Neuron (in vitro differentiated cells): ENCODE measurements at regions not wholly inside any gene's neighbourhood (a gene's known extent, or its start where the extent isn't known, plus 50 kb on each side); places are given as distances from the start of the nearest gene placed in this dataset.

Experiments used
- H2AFZ ChIP-seq: one replicate; pipeline ENCODE4 v1.6.1; 2013; ENCODE audit warnings: low read depth, mild to moderate bottlenecking, inconsistent platforms, low read length, moderate library complexity
- H3K27me3 ChIP-seq: one replicate; pipeline ENCODE4 v1.6.1; 2013; ENCODE audit warnings: low read length; ENCODE audit not compliant: insufficient read depth
- H3K36me3 ChIP-seq: one replicate; pipeline ENCODE4 v1.6.1; 2013; ENCODE audit warnings: low read length; ENCODE audit not compliant: insufficient read depth
- H3K4me1 ChIP-seq: one replicate; pipeline ENCODE4 v1.6.1; 2013; ENCODE audit warnings: low read length; ENCODE audit not compliant: insufficient read depth
- H3K4me3 ChIP-seq: 2 replicates; pipeline ENCODE4 v1.5.1; 2013; ENCODE audit warnings: mild to moderate bottlenecking, low read length, moderate library complexity
- H3K9me3 ChIP-seq: one replicate; pipeline ENCODE4 v1.6.1; 2013; ENCODE audit warnings: low read length

GRCh38 chr9:14428781-14429230 is 114.9 kb upstream of the NFIB start:
- Histone ChIP-seq H3K4me1 (peaks cover 12% of the 10 kb centered on the region), H3K9me3 (no peaks in the 10 kb centered on the region), H3K27me3 (no peaks in the 10 kb centered on the region), H3K36me3 (no peaks in the 10 kb centered on the region), H2AFZ (no peak overlapping the region), H3K4me3 (no peak overlapping the region)

- Histone ChIP-seq H3K36me3 (no peaks in the 10 kb centered on the region), H3K27me3 (no peaks in the 10 kb centered on the region), H3K4me3 (no peak overlapping the region)
These were observed 113.5 kb upstream of the NFIB start for GRCh38 chr9:14427419-14427818.

GRCh38 chr9:14424983-14425382 is 111.0 kb upstream of the NFIB start:
- H3K4me3 ChIP-seq, result no peak overlapping the region
- no peaks in the 10 kb centered on the region for H3K36me3 ChIP-seq
- peaks cover 14% of the 10 kb centered on the region for H3K4me1 ChIP-seq
- no peaks in the 10 kb centered on the region for H3K27me3 ChIP-seq
- H2AFZ ChIP-seq, result peak overlapping the region; percentile 3
- H3K9me3 ChIP-seq, result no peaks in the 10 kb centered on the region

More at GRCh38 chr9:14427419-14427818, 113.5 kb upstream of the NFIB start:
- Histone ChIP-seq H2AFZ (no peak overlapping the region), H3K4me1 (peaks cover 14% of the 10 kb centered on the region), H3K9me3 (no peaks in the 10 kb centered on the region)

DNA sequence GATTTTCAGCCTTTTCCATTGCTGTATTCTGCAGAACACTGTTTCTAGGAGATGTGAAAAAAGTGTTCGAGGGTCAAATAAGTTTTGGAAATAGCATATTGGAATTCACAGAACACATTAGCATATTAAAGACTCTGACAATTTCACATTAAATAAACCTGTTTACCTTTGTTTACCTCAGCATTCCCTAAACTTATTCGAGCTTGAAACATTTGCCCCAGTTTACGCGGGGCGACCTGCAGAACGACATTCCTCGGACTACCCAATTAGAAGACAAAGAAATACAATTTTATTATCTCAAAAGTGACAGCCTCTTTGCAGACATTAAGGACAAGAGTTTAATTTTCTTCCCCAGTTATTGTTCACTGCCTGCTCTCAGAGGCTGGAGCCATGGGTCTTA is 110.3 kb upstream of the NFIB start:
- no peaks in the 10 kb centered on the region for H3K9me3 ChIP-seq

DNA sequence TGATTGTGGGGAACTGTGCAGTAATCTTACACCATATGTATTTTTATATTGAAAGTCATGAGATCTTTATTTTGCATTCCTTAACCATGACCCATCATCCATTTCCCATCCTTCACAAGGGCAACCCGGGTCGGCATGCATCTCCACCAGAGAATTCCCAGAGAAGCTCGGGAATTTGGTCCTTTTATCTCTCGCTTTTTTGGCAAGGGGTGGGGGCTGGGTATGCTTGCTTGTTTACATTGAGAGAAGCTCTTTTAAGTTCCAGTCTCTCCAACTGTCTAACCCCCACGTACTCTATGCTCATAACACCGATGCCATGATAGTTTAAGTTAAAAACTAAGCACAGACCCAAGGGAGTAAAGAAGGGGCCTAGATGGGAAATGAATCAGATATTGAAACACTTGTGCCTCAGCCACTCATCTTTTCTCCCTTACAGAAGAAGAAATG is 109.9 kb upstream of the NFIB start:
- H3K27me3 ChIP-seq, result no peaks in the 10 kb centered on the region
- H3K4me3 ChIP-seq, result no peak overlapping the region
- H3K9me3 ChIP-seq, result no peaks in the 10 kb centered on the region
- no peaks in the 10 kb centered on the region for H3K36me3 ChIP-seq
- H2AFZ ChIP-seq, result no peak overlapping the region
- H3K4me1 ChIP-seq, result peaks cover 14% of the 10 kb centered on the region

More for the DNA sequence above, 110.3 kb upstream of the NFIB start:
- H3K36me3 ChIP-seq, result no peaks in the 10 kb centered on the region
- H3K4me1 ChIP-seq, result peaks cover 14% of the 10 kb centered on the region
- H3K4me3 ChIP-seq, result no peak overlapping the region
- peak overlapping the region; percentile 3 for H2AFZ ChIP-seq
- H3K27me3 ChIP-seq, result no peaks in the 10 kb centered on the region

GRCh38 chr9:14421291-14421690 is 107.3 kb upstream of the NFIB start:
- Histone ChIP-seq H3K4me3 (no peak overlapping the region), H3K4me1 (peaks cover 19% of the 10 kb centered on the region), H3K9me3 (no peaks in the 10 kb centered on the region), H3K27me3 (no peaks in the 10 kb centered on the region), H2AFZ (no peak overlapping the region), H3K36me3 (no peaks in the 10 kb centered on the region)

DNA sequence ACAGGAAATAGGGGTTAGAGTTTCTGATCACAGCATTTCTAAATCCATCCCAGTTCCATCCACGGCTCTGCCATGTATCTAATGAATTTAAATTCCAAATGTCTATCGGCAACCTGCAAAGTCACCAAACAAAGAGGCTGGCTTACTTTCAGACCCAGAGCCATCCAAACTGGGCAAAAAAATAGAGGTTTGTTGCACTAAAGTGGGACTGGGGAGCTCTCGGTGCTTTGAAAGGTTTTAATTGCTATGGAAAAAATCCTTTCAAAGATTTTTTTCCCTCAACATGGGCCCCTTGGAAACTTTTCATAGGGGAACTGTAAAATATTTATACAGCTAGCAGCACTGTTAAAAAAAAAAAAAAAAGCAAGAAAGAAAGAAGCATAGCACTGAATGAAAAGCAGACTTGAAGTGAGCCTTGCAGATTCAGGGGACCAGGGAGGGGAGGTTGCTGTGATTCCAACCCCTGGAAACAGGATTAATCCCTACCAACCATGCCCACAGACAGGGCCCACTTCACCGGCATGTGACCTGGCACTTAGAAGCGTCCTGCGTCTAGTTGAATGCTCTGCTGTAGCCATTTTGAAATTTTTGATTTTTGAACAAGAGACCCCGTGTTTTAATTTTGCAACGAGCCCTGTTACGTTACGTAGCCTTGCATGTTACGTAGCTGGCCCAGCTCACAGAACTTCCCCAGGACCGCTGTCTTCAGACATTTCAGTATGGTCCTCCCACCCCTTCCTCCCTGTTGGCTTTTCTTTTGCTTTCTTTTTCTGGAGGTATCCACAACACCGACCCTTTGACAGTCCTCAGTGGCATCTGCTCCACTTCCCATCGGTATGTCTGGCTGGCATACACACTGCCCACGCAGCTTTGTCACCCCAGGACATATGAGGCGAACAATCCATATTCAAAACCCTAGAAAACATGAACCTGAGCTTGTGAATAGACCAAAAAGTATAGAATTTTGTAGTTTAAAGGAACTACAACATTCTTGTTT is 105.3 kb upstream of the NFIB start:
- Histone ChIP-seq H3K4me1 (peaks cover 12% of the 10 kb centered on the region), H3K9me3 (peaks cover 6% of the 10 kb centered on the region), H2AFZ (no peak overlapping the region), H3K36me3 (no peaks in the 10 kb centered on the region), H3K27me3 (no peaks in the 10 kb centered on the region), H3K4me3 (no peak overlapping the region)

- Histone ChIP-seq H3K9me3 (peaks cover 6% of the 10 kb centered on the region), H3K4me1 (peaks cover 5% of the 10 kb centered on the region), H2AFZ (no peak overlapping the region), H3K27me3 (no peaks in the 10 kb centered on the region), H3K4me3 (no peak overlapping the region), H3K36me3 (no peaks in the 10 kb centered on the region)
These were observed 104.5 kb upstream of the NFIB start for GRCh38 chr9:14418301-14418940.

DNA sequence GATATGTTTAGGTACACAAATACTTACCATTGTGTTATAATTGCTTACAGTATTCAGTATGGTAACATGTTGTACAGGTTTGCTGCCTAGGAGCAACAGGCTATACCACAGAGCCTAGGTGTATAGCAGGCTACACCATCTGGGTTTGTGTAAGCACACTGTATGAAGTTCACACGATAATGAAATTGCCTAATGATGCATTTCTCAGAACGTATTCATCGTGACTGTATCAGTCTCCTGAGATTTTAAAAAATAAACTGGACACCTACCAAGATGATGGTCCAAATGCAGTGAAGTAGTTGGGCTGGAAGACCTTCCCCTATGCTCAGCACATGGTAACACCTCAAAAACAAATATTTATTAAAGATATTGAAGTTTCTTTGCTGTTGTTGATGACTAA is 103.3 kb upstream of the NFIB start:
- no peaks in the 10 kb centered on the region for H3K36me3 ChIP-seq

GRCh38 chr9:14415947-14416346 is 102.0 kb upstream of the NFIB start:
- no peaks in the 10 kb centered on the region for H3K36me3 ChIP-seq
- no peak overlapping the region for H3K4me3 ChIP-seq
- no peaks in the 10 kb centered on the region for H3K27me3 ChIP-seq
- H3K4me1 ChIP-seq, result peaks cover 5% of the 10 kb centered on the region
- H2AFZ ChIP-seq, result no peak overlapping the region
- peaks cover 6% of the 10 kb centered on the region for H3K9me3 ChIP-seq

More for the DNA sequence above, 103.3 kb upstream of the NFIB start:
- Histone ChIP-seq H2AFZ (no peak overlapping the region), H3K9me3 (peaks cover 6% of the 10 kb centered on the region), H3K4me1 (peaks cover 5% of the 10 kb centered on the region), H3K4me3 (no peak overlapping the region), H3K27me3 (no peaks in the 10 kb centered on the region)

DNA sequence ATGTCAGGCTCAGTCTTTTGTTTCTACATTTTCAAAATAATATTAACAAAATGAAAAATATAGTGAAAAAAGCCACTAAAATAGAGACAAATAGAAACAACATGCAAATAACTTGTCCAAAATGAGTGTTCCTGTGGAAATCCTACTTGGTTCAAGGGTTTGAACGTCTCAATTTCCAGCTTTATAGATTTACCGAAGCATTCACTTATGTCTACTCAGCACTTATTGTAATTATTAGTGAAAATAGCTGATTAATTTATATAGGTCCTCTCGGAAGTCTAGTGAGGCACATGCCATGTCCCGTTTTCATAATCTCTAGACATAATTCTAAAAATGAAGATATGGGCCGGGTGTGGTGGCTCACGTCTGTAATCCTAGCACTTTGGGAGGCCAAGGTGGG is 99.9 kb upstream of the NFIB start:
- H2AFZ ChIP-seq, result no peak overlapping the region
- no peak overlapping the region for H3K4me3 ChIP-seq
- H3K4me1 ChIP-seq, result peaks cover 5% of the 10 kb centered on the region
- no peaks in the 10 kb centered on the region for H3K36me3 ChIP-seq
- no peaks in the 10 kb centered on the region for H3K27me3 ChIP-seq
- peaks cover 6% of the 10 kb centered on the region for H3K9me3 ChIP-seq

DNA sequence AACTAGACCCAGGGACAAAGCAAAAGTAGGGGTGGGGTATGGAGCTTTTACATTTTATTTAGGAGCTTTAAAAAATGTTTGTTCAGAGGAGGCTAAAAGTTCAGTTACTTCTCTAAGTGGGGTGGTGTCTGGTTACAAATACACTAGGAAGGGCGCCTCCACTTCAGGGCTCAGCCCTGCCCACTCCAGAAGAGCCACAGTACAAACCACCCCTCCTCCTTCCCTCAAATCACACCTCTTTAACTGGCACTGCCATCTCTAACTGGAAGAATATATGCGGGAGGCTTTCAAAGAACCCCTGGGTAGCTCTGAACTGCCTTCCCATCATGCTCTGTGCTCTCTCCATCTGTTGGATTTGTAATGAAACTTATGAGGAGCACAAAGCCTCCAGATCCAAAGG is 98.8 kb upstream of the NFIB start:
- Histone ChIP-seq H3K36me3 (no peaks in the 10 kb centered on the region), H3K9me3 (peaks cover 6% of the 10 kb centered on the region), H2AFZ (no peak overlapping the region)

DNA sequence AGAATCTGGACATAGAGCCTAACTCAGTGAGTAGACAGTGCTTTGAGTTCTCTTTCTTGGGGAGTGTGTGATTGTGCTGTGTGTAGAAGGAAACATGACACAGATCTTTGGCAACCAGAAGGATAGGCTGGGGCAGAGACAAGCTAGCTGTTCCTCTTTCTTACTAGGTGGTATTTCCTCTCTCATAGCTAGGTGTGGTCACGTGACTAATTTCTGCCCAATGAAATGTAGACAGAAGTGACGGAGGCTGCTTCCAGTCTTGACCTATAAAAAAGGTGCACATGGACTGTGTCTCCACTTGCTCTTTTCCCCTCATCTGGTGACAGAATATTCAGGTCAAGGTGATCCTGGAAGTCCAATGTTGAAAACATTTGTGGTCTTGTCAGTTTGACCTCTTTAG is 92.5 kb upstream of the NFIB start:
- no peak overlapping the region for H2AFZ ChIP-seq
- no peaks in the 10 kb centered on the region for H3K9me3 ChIP-seq
- no peaks in the 10 kb centered on the region for H3K4me1 ChIP-seq
- H3K4me3 ChIP-seq, result no peak overlapping the region
- H3K27me3 ChIP-seq, result no peaks in the 10 kb centered on the region
- no peaks in the 10 kb centered on the region for H3K36me3 ChIP-seq

More for the DNA sequence above, 98.8 kb upstream of the NFIB start:
- H3K4me3 ChIP-seq, result no peak overlapping the region
- H3K27me3 ChIP-seq, result no peaks in the 10 kb centered on the region
- H3K4me1 ChIP-seq, result no peaks in the 10 kb centered on the region
